ENCODE measurements at regions not wholly inside any gene's neighbourhood (a gene's known extent, or its start where the extent isn't known, plus 50 kb on each side); places are given as distances from the start of the nearest gene placed in this dataset.

- no peaks in the 10 kb centered on the region for H4K20me1 ChIP-seq (ENCODE audit: control insufficient read depth, extremely low read depth, insufficient read depth, low read length)
- H3K4me1 ChIP-seq (ENCODE audit: control insufficient read depth, extremely low read depth, insufficient read depth, low read length): peaks cover 2% of the 10 kb centered on the region
- H3K4me2 ChIP-seq (ENCODE audit: extremely low read depth, insufficient read depth, low read length): no peak overlapping the region
- no peak overlapping the region for H3K27ac ChIP-seq (ENCODE audit: insufficient read depth, low read length)
- no peak overlapping the region for H2AFZ ChIP-seq (ENCODE audit: low read length)
- H3K9me3 ChIP-seq (ENCODE audit: control insufficient read depth, insufficient read depth, low read depth, low read length): no peaks in the 10 kb centered on the region
- no peak for DNase-seq (ENCODE audit: low read depth in 2 of 2)
- no peak for TF ChIP-seq EZH2 (IDR thresholded peaks at IDR 0.05; ENCODE audit: low read length, missing control alignments)
- TF ChIP-seq, protein P1, sequence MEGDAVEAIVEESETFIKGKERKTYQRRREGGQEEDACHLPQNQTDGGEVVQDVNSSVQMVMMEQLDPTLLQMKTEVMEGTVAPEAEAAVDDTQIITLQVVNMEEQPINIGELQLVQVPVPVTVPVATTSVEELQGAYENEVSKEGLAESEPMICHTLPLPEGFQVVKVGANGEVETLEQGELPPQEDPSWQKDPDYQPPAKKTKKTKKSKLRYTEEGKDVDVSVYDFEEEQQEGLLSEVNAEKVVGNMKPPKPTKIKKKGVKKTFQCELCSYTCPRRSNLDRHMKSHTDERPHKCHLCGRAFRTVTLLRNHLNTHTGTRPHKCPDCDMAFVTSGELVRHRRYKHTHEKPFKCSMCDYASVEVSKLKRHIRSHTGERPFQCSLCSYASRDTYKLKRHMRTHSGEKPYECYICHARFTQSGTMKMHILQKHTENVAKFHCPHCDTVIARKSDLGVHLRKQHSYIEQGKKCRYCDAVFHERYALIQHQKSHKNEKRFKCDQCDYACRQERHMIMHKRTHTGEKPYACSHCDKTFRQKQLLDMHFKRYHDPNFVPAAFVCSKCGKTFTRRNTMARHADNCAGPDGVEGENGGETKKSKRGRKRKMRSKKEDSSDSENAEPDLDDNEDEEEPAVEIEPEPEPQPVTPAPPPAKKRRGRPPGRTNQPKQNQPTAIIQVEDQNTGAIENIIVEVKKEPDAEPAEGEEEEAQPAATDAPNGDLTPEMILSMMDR (conservative IDR thresholded peaks at IDR 0.05 in 1 of 2, IDR thresholded peaks at IDR 0.05 in 1 of 2; ENCODE audit: low read depth in 1 of 2, low read length in 2 of 2): no peak
- no peaks in the 10 kb centered on the region for H3K36me3 ChIP-seq (ENCODE audit: control insufficient read depth, insufficient read depth, low read length)
- no peaks in the 10 kb centered on the region for H3K27me3 ChIP-seq (ENCODE audit: control insufficient read depth, insufficient read depth, low read length)
- no peak overlapping the region for H3K4me3 ChIP-seq (replicated peaks in 1 of 4; ENCODE audit: control extremely low read depth in 1 of 4, insufficient read depth in 1 of 4, low read depth in 3 of 4, low read length in 4 of 4)
- no peak overlapping the region for H3K9ac ChIP-seq (ENCODE audit: insufficient read depth, low read length)
- H3K79me2 ChIP-seq (ENCODE audit: control insufficient read depth, insufficient read depth, low read length): no peaks in the 10 kb centered on the region
Observed at GRCh38 chr5:56516441-56516840, 283.3 kb upstream of the ANKRD55 start.

DNA sequence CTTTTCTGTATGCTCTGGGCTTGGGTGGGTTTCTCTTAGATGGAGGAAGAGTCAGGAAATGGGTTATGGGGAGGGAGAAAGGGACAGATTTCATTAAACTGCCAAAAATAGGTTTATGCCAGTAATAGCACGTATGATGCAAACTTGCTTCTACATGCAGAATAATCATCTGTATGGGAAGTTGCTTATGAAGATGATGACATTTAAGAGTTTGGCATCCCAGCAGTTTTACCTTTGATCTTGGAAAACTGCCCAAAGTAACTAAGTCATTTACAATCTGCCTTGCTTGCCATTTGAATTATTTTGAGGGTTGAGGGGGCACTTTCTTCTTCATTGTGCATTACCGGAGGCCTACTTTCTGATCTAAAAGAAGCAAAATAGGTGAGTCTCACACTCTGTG, 282.9 kb upstream of the ANKRD55 start:
- H3K4me3 ChIP-seq (replicated peaks in 1 of 4; ENCODE audit: control extremely low read depth in 1 of 4, insufficient read depth in 1 of 4, low read depth in 3 of 4, low read length in 4 of 4): no peak overlapping the region
- H3K79me2 ChIP-seq (ENCODE audit: control insufficient read depth, insufficient read depth, low read length): no peaks in the 10 kb centered on the region
- H3K9me3 ChIP-seq (ENCODE audit: control insufficient read depth, insufficient read depth, low read depth, low read length): no peaks in the 10 kb centered on the region
- no peak overlapping the region for H3K27ac ChIP-seq (ENCODE audit: insufficient read depth, low read length)
- no peaks in the 10 kb centered on the region for H3K36me3 ChIP-seq (ENCODE audit: control insufficient read depth, insufficient read depth, low read length)
- H2AFZ ChIP-seq (ENCODE audit: low read length): no peak overlapping the region
- H3K9ac ChIP-seq (ENCODE audit: insufficient read depth, low read length): no peak overlapping the region
- no peak for DNase-seq (ENCODE audit: low read depth in 2 of 2)
- no peaks in the 10 kb centered on the region for H4K20me1 ChIP-seq (ENCODE audit: control insufficient read depth, extremely low read depth, insufficient read depth, low read length)
- no peak overlapping the region for H3K4me2 ChIP-seq (ENCODE audit: extremely low read depth, insufficient read depth, low read length)
- peaks cover 2% of the 10 kb centered on the region for H3K4me1 ChIP-seq (ENCODE audit: control insufficient read depth, extremely low read depth, insufficient read depth, low read length)
- no peaks in the 10 kb centered on the region for H3K27me3 ChIP-seq (ENCODE audit: control insufficient read depth, insufficient read depth, low read length)
- TF ChIP-seq, protein P1 (conservative IDR thresholded peaks at IDR 0.05 in 1 of 2, IDR thresholded peaks at IDR 0.05 in 1 of 2; ENCODE audit: low read depth in 1 of 2, low read length in 2 of 2): no peak

DNA sequence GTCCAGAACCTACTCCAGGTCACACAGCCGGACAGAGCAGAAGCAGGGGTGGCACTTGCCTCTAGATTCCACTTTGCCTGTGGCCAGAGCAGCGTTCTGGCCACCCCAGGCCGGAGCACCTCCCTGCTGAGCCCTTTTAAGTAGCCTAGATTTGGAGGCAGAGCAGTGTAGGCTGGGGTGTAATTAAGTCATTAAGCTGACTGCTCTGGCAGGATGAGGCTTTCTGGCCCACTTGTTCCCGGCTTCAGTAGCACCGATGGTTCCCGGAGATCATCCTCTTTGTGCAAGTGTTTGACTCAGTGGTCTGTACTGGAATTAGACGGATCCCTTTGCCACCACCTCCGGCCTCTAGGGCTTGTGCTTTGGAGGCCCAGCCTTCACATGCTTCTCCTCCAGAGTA, 281.9 kb upstream of the ANKRD55 start:
- Histone ChIP-seq H3K9me3 (ENCODE audit: control insufficient read depth, insufficient read depth, low read depth, low read length) (no peaks in the 10 kb centered on the region), H3K27me3 (ENCODE audit: control insufficient read depth, insufficient read depth, low read length) (no peaks in the 10 kb centered on the region), H3K36me3 (ENCODE audit: control insufficient read depth, insufficient read depth, low read length) (no peaks in the 10 kb centered on the region), H2AFZ (ENCODE audit: low read length) (no peak overlapping the region), H3K9ac (ENCODE audit: insufficient read depth, low read length) (no peak overlapping the region), H3K79me2 (ENCODE audit: control insufficient read depth, insufficient read depth, low read length) (no peaks in the 10 kb centered on the region), H3K4me2 (ENCODE audit: extremely low read depth, insufficient read depth, low read length) (no peak overlapping the region), H3K27ac (ENCODE audit: insufficient read depth, low read length) (no peak overlapping the region), H3K4me3 (replicated peaks in 1 of 4; ENCODE audit: control extremely low read depth in 1 of 4, insufficient read depth in 1 of 4, low read depth in 3 of 4, low read length in 4 of 4) (no peak overlapping the region), H4K20me1 (ENCODE audit: control insufficient read depth, extremely low read depth, insufficient read depth, low read length) (no peaks in the 10 kb centered on the region), H3K4me1 (ENCODE audit: control insufficient read depth, extremely low read depth, insufficient read depth, low read length) (peaks cover 2% of the 10 kb centered on the region)
- no peak for TF ChIP-seq EZH2 (IDR thresholded peaks at IDR 0.05; ENCODE audit: low read length, missing control alignments)
- TF ChIP-seq, protein P1 (conservative IDR thresholded peaks at IDR 0.05 in 1 of 2, IDR thresholded peaks at IDR 0.05 in 1 of 2; ENCODE audit: low read depth in 1 of 2, low read length in 2 of 2): no peak
- DNase-seq (ENCODE audit: low read depth in 2 of 2): no peak

Data from fibroblast of lung (primary cell).